Fibroblast of lung (primary cell): ENCODE measurements at regions not wholly inside any gene's neighbourhood (a gene's known extent, or its start where the extent isn't known, plus 50 kb on each side); places are given as distances from the start of the nearest gene placed in this dataset.

Source experiments
- CTCF ChIP-seq, 2 donors: IDR thresholded peaks in 1 of 2; conservative IDR thresholded peaks in 1 of 2; 1 replicate in 1 of 2; 2 replicates in 1 of 2; pipeline ENCODE4 v1.5.1; 2011 to 2012; ENCODE audit warnings: low read length in 2 of 2, control low read depth in 1 of 2, inconsistent platforms in 1 of 2, low read depth in 1 of 2, mild to moderate bottlenecking in 1 of 2
- EZH2 ChIP-seq: IDR thresholded peaks from 2 replicates; pipeline ENCODE4 v1.5.1; 2012; ENCODE audit warnings: low read length, control low read depth, mild to moderate bottlenecking; ENCODE audit errors: missing control alignments

DNA sequence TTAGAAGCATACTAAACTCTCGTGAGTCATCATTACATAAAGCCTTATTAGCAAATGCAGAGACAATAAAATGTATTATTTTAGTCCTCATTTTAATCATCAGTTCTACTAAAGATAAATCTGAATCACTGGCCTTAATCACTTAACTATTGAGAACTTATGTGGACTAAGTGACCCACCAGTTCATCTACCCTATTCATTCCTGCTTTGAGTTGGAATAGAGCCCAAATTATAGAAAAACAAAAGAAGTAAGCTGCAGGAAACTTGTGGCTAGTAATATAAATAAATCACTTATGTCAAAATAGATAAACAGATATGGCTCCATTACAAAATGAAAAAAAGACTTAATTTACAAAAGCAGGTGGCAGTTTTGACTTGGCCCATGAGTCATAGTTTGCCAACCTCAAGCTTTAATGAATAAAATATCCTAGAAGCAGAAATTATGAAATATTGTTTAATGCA is 851.8 kb upstream of the CRIM1 start:
- TF ChIP-seq CTCF (conservative IDR thresholded peaks at IDR 0.05 in 1 of 2, IDR thresholded peaks at IDR 0.05 in 1 of 2; ENCODE audit: low read depth in 1 of 2, low read length in 2 of 2): no peak
- TF ChIP-seq EZH2: no peak
